DND-41 (cell line): ENCODE measurements at regions not wholly inside any gene's neighbourhood (a gene's known extent, or its start where the extent isn't known, plus 50 kb on each side); places are given as distances from the start of the nearest gene placed in this dataset.
A peak's percentile ranks its signal among the peaks of the same experiment; 100 is the strongest.

ENCODE experiments used
- ATAC-seq: fragments of 200-7000 bp; cut with Tn5 transposase; 3 replicates; pipeline ENCODE4 v1.9.1; 2021; ENCODE audit warnings: low read depth; ENCODE audit not compliant: insufficient read depth
- DNase-seq: peaks from one replicate; pipeline ENCODE4 v3.0.0-alpha.2; 2020
- H2AFZ ChIP-seq: 2 replicates; pipeline ENCODE4 v1.6.0; 2012; ENCODE audit warnings: low read depth, low read length
- H3K27ac ChIP-seq: 2 replicates; pipeline ENCODE4 v1.5.1; 2012; ENCODE audit warnings: low read length, inconsistent platforms
- H3K27me3 ChIP-seq: fragments of 200-600 bp; sonication (generic); 2 replicates; pipeline ENCODE4 v1.6.0; 2012; ENCODE audit warnings: low read length, mild to moderate bottlenecking, inconsistent platforms; ENCODE audit not compliant: insufficient read depth, poor library complexity
- H3K36me3 ChIP-seq: 2 replicates; pipeline ENCODE4 v1.5.1; 2012; ENCODE audit warnings: low read length, inconsistent platforms; ENCODE audit not compliant: insufficient read depth
- H3K4me1 ChIP-seq: 2 replicates; pipeline ENCODE4 v1.5.1; 2012; ENCODE audit warnings: mild to moderate bottlenecking, low read length; ENCODE audit not compliant: insufficient read depth
- H3K4me2 ChIP-seq: 2 replicates; pipeline ENCODE4 v1.6.0; 2012; ENCODE audit warnings: mild to moderate bottlenecking, moderate library complexity, low read length, inconsistent platforms; ENCODE audit not compliant: insufficient read depth
- H3K4me3 ChIP-seq, 2 experiments: fragments of 200-600 bp in 1 of 2; shearing (Covaris generic) in 1 of 2; 2 replicates each; pipeline ENCODE4 v1.5.1; 2012 to 2016; ENCODE audit warnings: inconsistent platforms in 2 of 2, low read length in 2 of 2, mild to moderate bottlenecking in 2 of 2, low read depth in 1 of 2, moderate library complexity in 1 of 2
- H3K79me2 ChIP-seq: 2 replicates; pipeline ENCODE4 v1.6.0; 2012; ENCODE audit warnings: low read length, inconsistent platforms; ENCODE audit not compliant: insufficient read depth
- H3K9ac ChIP-seq: 2 replicates; pipeline ENCODE4 v1.6.0; 2012; ENCODE audit warnings: low read depth, mild to moderate bottlenecking, inconsistent platforms, low read length, moderate library complexity
- H3K9me3 ChIP-seq: 2 replicates; pipeline ENCODE4 v1.5.1; 2012; ENCODE audit warnings: low read length, moderate library complexity, mild to moderate bottlenecking, inconsistent platforms; ENCODE audit not compliant: insufficient read depth, severe bottlenecking
- H4K20me1 ChIP-seq: 2 replicates; pipeline ENCODE4 v1.6.0; 2012; ENCODE audit warnings: low read length; ENCODE audit not compliant: insufficient read depth
- EZH2 ChIP-seq: IDR thresholded peaks from 3 replicates; pipeline ENCODE4 v1.6.1; 2012; ENCODE audit warnings: borderline replicate concordance, low read depth, mild to moderate bottlenecking, moderate library complexity, low read length, inconsistent platforms; ENCODE audit not compliant: severe bottlenecking
- TF ChIP-seq, protein P1 (sequence below): IDR thresholded peaks from 2 replicates; pipeline ENCODE4 v1.5.1; 2012; ENCODE audit warnings: borderline replicate concordance, low read length, moderate library complexity, mild to moderate bottlenecking; ENCODE audit not compliant: poor library complexity, severe bottlenecking; ENCODE audit errors: extremely low read depth

DNA sequence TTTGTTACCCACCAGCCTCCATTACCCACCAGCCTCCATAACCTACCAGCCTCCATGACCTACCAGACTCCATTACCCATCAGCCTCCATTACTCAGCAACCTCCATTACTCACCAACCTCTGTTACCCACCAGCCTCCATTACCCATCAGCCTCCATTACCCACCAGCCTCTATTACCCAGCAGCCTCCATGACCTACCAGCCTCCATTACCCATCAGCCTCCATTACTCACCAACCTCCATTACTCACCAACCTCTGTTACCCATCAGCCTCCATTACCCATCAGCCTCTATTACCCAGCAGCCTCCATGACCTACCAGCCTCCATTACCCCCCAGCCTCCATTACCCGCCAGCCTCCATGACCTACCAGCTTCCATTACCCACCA, 133.3 kb upstream of the HS6ST1 start:
- no peak overlapping the region for H3K4me2 ChIP-seq
- TF ChIP-seq, protein P1, sequence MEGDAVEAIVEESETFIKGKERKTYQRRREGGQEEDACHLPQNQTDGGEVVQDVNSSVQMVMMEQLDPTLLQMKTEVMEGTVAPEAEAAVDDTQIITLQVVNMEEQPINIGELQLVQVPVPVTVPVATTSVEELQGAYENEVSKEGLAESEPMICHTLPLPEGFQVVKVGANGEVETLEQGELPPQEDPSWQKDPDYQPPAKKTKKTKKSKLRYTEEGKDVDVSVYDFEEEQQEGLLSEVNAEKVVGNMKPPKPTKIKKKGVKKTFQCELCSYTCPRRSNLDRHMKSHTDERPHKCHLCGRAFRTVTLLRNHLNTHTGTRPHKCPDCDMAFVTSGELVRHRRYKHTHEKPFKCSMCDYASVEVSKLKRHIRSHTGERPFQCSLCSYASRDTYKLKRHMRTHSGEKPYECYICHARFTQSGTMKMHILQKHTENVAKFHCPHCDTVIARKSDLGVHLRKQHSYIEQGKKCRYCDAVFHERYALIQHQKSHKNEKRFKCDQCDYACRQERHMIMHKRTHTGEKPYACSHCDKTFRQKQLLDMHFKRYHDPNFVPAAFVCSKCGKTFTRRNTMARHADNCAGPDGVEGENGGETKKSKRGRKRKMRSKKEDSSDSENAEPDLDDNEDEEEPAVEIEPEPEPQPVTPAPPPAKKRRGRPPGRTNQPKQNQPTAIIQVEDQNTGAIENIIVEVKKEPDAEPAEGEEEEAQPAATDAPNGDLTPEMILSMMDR = no peak
- no peak for TF ChIP-seq EZH2
- H3K9ac ChIP-seq = no peak overlapping the region
- ATAC-seq (no peak), DNase-seq (no peak)
- H3K36me3 ChIP-seq = no peaks in the 10 kb centered on the region
- no peaks in the 10 kb centered on the region for H3K9me3 ChIP-seq
- no peak overlapping the region for H3K4me3 ChIP-seq
- no peaks in the 10 kb centered on the region for H3K4me1 ChIP-seq
- no peak overlapping the region for H3K27ac ChIP-seq
- H4K20me1 ChIP-seq = no peaks in the 10 kb centered on the region
- no peaks in the 10 kb centered on the region for H3K27me3 ChIP-seq
- H3K79me2 ChIP-seq = no peaks in the 10 kb centered on the region
- H2AFZ ChIP-seq = no peak overlapping the region

DNA sequence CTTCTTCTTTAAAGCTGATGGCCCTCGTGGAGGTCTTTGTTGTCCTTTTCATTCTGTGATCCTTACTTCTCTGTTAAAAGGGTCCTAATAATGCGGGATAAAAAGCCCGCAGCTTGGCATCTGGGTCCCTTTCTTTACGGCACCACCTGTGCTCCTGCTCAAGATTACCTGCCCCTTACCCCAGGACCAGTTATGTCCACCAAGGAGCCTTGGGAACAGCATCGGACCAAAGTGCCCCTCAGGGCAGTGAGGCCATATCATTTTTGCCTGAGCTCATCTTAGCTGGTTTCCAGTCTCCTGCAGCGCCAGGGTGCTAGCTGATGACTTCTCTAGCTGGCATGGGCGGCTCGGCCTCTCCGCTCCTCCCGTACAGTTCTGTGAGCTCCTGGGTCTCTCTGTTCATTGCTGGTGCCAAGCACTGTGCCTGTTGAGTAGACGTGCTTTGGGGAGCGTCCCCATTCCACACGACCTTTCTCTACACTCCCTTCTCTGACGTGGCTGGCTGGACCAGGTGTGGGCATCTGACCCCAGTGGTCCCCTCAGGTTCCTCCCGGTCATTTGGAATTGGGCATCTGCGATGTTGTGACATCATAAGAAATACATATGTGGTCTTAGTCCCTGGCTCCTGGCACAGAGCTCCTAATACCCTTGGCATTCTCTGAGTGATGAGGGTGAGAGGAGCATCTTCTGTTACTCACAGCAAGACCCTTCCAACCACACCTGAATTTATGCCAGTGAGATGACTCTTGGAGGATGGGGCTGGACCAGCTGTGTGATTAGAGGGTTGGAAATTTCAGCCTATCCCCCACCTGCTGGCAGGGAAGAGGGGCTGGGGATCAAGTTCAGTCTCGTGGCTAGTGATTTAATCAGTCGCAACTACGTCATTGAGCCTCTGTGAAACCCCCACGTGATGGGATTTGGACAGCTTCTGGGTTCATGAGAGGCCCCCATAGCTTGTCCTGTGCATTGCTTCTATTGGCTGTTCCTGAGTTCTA, 134.2 kb upstream of the HS6ST1 start:
- H3K27me3 ChIP-seq = no peaks in the 10 kb centered on the region
- H3K27ac ChIP-seq = no peak overlapping the region
- no peaks in the 10 kb centered on the region for H3K36me3 ChIP-seq
- H2AFZ ChIP-seq = no peak overlapping the region
- no peaks in the 10 kb centered on the region for H3K4me1 ChIP-seq
- TF ChIP-seq EZH2 = no peak
- TF ChIP-seq, protein P1 = no peak
- H3K9me3 ChIP-seq = no peaks in the 10 kb centered on the region
- ATAC-seq (no peak), DNase-seq (peak; percentile 2)
- H3K79me2 ChIP-seq = no peaks in the 10 kb centered on the region
- H3K4me3 ChIP-seq = no peak overlapping the region
- no peak overlapping the region for H3K4me2 ChIP-seq
- H3K9ac ChIP-seq = no peak overlapping the region
- no peaks in the 10 kb centered on the region for H4K20me1 ChIP-seq

DNA sequence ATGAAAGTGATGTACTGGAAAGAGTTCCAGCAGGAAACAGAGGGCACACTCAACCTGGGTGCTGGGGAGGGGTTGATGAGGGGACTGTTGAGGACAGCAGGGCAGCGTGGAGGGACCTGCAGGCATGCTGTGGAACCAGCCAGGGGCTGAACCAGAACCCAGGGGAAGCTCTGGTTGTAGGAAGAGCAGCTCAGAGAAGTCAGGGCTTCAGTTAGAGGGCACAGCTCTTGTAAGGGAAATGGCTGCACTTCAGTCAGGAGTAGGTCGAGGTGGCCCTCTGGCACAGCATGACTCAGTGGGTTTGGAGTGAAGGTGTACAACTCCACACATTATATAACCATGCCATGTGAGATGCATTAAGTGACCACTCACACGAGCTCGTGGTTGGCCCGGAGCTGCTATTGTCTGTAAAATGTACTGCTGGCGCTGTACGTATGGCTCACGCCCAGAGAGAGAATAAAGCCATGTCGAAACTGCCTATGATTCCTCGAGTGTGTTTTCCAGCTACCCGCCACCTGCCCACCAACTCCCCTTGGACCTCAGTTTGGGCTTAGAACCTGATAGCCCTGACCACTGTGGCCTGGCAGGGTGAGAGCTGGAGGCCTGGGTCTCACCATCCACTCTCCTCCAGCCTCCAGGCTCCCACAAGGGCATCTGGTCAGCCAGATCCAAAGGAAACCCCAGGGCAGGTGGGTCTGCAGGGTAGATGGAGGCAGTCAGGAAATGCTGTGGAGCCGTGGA, 136.5 kb upstream of the HS6ST1 start:
- Histone ChIP-seq H3K4me2 (no peak overlapping the region), H3K4me1 (no peaks in the 10 kb centered on the region), H3K79me2 (no peaks in the 10 kb centered on the region), H4K20me1 (no peaks in the 10 kb centered on the region), H3K36me3 (no peaks in the 10 kb centered on the region), H3K27ac (no peak overlapping the region), H3K27me3 (no peaks in the 10 kb centered on the region), H3K4me3 (no peak overlapping the region), H3K9ac (no peak overlapping the region), H3K9me3 (no peaks in the 10 kb centered on the region), H2AFZ (no peak overlapping the region)
- TF ChIP-seq EZH2 = no peak
- TF ChIP-seq, protein P1 = no peak
- ATAC-seq (no peak), DNase-seq (peak; percentile 3)
